Suppressor macrophage treated with lipopolysaccharide for 4 hours (primary cell): ENCODE measurements at regions not wholly inside any gene's neighbourhood (a gene's known extent, or its start where the extent isn't known, plus 50 kb on each side); places are given as distances from the start of the nearest gene placed in this dataset.
A peak's percentile ranks its signal among the peaks of the same experiment; 100 is the strongest.

Experiments
- DNase-seq: peaks from one replicate; pipeline ENCODE4 v3.0.0-alpha.2; 2020

DNA sequence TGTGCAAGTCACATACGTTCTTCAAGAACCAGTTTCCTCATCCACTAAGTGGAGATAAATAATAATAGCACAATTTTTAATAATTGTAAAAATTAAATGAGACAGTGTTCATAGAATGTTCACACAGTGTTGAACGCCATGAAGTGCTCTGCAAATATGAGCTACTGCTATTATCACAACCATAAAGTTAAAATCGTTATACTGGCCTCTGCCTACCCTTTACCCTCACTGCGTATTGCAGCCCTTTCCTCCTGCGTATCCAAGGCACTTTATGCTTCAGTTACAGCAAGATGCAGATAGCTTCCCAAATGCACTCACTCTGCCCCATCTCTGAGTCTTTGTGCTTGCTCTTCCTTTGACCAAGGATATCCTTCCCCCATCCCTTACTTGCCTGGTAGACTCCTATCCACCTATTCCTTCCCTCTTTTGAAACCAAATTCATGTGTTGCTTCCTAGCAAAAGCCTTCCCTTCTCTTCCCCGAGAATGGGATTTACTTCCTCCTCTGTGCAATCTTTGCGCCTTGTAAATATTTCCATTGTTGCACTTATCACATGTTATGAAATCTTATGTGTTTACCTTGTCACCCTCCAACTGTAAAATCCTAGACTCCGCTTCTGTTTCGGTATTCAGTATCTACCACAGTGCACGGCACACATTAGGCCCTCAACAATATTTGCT, 196.9 kb downstream of the ADAMTS15 start:
- DNase-seq, result no peak

DNA sequence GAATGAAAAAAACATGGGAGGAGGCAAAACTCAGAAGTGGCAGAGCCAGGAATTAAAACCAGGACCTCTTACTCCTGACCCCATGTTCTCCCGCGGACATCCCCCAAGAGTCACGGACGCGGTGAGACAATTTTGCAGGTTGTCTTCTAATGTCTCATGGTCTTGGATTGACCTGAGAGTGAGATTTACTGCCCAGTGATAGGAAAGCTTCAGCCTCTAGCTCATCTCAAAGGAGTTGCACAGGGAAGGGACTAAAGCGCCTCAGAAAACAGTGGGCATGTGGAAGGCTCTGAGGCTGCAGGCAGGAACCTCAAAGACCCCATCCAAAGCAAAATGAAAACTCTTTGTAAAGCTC, 197.4 kb downstream of the ADAMTS15 start:
- DNase-seq, result no peak

- no peak for DNase-seq
Observed at GRCh38 chr11:130646881-130647280, 198.4 kb downstream of the ADAMTS15 start.

GRCh38 chr11:130647371-130647770, 198.9 kb downstream of the ADAMTS15 start:
- no peak for DNase-seq

GRCh38 chr11:130649801-130650200, 201.4 kb downstream of the ADAMTS15 start:
- no peak for DNase-seq

GRCh38 chr11:130650456-130651030, 202.1 kb downstream of the ADAMTS15 start:
- DNase-seq, result no peak

DNA sequence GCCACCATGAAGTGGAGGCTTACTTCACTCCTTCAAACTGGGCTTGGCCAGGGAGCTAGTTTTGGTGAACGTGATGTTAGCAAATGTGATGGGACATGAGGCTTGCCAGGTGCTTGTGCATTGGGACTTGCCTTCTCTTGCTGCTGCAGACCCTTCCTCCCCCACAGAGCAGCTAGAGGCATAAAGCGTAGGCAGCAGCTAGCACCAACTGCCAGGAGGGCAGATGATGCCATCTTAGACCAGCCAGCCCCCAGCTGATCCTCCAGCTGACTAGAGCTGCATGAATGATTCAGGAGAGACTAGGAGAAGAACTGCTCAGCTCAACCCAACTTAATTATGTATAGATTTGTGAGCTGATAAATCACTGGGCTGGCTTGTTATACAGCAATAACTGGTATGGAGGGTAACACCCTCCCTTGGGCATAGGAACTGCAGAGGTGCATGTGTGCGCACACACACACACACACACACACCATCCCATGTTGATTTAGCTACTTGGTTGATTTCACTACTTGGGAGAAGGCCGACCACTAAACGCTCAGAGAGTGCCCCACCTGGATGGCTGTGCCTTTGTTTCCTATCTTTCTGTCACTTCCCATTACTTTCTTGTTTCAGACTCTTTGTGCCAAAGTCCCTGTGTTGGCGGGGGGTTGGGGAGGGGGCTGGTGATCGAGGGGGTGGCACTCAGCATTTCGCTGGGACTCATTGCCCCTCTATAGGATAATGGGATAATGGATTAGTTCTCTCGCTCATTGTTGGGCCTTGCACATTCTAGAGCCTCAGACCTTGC, 202.8 kb downstream of the ADAMTS15 start:
- no peak for DNase-seq

DNA sequence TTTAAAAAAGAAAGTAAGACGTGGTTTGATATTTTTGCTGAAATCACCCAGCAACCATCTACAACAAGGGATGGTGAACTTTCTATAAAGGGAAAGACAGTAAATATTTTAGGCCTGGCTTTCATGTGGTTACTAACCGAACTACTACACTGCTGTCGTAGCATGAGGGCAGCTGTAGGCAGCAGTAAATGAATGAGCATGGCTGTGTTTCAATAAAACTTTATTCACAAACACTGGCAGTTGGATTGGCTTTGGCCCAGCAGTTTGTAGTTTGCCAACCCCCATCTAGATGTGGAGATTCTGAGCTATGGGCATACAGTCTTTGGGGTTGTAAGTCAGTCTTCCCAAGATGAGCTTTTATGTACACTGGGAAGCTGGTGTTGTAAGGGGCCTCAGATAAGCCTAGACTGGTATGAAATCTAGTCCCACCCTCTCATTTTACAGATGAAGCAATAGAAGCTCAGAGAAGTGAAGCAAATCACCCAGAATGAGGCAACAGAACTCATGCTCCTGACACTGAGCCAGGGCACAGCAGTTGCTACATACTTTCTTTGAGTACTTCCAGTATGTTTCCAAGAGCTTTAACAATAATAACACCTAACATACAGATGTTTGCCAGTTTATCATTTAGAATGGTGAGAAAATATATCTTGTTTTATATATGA, 204.4 kb downstream of the ADAMTS15 start:
- peak; percentile 40 for DNase-seq

GRCh38 chr11:130653838-130654636, 205.6 kb downstream of the ADAMTS15 start:
- no peak for DNase-seq

GRCh38 chr11:130655300-130655699, 206.9 kb downstream of the ADAMTS15 start:
- DNase-seq, result no peak

DNA sequence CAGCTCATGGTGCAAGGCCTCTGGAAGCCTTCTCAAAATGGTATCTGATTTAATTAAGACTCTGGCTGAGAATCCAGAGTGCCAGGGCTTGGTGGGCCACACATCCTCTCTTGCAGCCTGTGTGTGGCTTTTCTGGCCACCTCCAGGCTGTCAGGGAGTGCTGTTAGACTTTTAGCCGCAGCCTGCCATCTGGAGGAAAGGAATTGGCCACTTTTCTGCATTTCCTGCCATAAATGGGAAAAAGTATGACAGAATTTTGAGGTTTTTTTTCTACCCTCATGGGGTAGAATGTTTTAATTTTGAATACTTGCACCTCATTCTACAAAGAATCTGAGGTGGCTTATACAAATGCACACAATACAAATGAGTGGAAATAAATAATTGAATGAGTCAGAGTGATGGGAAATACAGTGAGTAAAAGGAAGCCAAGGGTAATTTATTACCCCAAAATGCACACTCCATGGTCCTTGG, 218.4 kb downstream of the ADAMTS15 start:
- no peak for DNase-seq

DNA sequence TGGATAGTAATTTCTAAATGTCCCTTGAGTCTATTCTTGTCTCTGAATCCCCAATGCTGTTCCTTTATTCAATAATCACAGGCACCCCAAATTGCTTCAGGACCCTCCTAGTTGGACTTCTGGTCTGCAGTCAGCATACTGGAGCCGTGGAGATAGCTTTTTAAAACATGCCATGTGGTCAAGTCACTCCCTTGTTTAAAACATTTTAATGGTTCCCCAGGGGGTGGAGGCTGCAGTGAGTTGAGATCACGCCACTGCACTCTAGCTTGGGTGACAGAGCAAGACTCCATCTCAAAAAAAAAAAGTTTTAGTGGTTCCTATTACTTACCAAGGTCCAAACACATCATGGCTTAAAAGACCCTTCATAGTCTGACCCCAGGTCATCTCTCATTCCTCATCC, 220.3 kb downstream of the ADAMTS15 start:
- DNase-seq, result no peak

GRCh38 chr11:130670200-130670599, 221.8 kb downstream of the ADAMTS15 start:
- no peak for DNase-seq

GRCh38 chr11:130671801-130672700, 223.6 kb downstream of the ADAMTS15 start:
- no peak for DNase-seq

GRCh38 chr11:130672911-130673310, 224.5 kb downstream of the ADAMTS15 start:
- DNase-seq, result no peak

- DNase-seq, result no peak
Observed at GRCh38 chr11:130673698-130674097, 225.3 kb downstream of the ADAMTS15 start.

DNA sequence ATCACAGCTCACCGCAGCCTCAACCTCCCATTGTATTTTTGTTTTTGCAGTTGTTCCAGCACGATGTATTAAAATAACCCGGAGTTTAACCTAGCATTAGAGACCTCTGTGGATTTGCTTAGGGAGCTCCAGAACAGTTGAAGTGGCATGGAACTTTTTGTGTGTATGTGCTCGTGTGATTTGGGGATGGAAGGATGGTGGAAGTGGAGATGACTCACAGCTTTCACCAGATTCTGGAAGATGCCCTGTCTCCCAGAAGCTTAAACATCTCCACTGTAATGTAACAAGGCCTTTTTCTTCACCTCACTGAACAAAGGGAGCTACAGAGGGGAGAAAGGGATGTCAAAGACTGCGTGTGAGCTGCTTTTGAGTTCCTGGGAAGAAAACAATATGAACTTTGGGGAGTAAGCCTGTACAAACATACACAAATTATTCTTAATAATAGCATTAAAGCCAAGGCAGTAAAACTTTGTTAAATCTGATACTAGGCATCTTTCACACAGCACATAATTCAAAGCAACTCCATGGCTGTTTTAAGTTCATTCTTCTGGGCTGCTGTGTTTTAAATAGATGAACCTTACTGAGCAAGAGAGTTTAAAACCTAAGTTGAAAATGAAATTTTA, 226.4 kb downstream of the ADAMTS15 start:
- DNase-seq, result no peak

DNA sequence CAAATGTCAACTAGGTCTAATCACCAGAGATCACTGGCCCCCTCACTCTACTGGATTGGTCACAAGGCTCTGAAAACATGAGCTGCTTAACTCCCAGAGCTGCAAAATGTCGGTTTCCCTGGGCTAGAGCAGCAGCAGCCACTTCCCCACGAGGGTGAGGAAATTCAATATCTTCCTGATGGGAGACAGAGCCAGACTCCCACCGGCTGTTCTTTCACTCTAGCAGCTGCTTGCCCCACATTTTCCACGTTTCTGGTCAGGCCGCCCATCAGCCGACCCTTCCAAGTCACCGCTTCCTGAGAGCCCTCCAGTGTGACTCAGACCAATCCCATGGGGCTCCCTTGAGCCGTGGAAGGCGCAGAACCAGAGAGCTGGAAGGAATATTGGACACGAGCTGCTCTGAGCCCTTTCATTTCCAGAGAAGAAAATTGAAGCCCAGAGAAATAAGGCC, 227.0 kb downstream of the ADAMTS15 start:
- no peak for DNase-seq

DNA sequence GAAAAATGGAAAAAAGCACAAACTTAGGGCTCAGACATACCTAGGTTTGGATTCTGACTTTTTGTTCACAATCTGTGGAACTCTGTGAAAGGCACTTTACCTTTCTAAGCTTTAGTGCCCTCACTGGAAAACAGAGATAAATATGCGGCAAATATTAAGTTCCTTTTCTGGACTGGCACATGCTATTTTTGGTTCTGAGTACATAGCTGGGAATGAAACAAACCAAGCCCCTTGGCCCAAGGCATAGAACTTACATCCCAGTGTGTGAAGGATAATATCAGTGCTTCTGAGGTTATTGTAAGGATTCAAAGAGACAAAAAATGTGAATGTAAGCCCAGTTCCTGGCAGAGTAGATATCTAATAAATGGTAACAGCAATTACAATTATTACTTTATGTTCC, 227.5 kb downstream of the ADAMTS15 start:
- no peak for DNase-seq

DNA sequence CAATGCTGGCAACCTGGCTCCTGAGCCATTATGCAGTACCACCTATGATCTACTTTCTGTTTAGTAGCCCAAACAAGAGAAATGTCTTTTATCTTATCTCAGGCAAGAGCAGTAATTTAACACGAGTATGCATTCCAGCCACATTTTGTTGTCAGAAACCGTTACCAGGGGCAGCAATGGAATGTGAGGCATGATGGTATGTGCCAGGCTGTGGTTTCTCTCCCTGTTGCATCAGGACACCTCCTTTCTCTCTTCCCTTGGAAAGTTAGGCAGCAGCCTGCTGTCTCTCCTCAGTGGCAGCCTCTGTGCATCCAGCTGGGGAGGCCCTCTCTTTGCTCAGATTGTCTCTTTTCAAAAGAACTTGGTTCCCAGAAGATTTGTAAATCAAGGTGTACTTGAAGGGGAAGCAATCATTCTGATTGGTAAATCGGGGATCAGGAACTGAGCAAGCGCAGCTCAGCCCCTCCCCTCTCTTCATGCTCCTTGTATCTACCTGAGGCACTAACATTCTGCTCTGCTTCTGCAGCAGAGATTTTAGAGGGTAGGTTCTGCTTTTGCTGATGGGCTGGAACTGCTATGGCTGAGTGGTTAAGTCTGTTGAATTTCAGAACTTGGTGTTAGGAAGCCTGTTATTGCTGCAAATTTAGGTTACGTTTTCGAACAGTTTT, 229.2 kb downstream of the ADAMTS15 start:
- DNase-seq, result no peak
